Transverse colon (tissue), 4 donors: ENCODE measurements at regions not wholly inside any gene's neighbourhood (a gene's known extent, or its start where the extent isn't known, plus 50 kb on each side); places are given as distances from the start of the nearest gene placed in this dataset.

Experiments
- DNase-seq: peaks from one replicate; pipeline ENCODE4 v3.0.0-alpha.2; 2019
- H3K27ac ChIP-seq, 4 donors: fragments of 200-600 bp; sonication (generic); 2 replicates each; pipeline ENCODE4 v1.5.1; 2016 to 2018; ENCODE audit warnings: inconsistent platforms in 4 of 4
- H3K27me3 ChIP-seq: fragments of 200-600 bp; sonication (generic); 2 replicates; pipeline ENCODE4 v1.5.1; 2017; ENCODE audit warnings: inconsistent platforms
- H3K36me3 ChIP-seq, 4 donors: fragments of 200-600 bp; sonication (generic); 2 replicates each; pipeline ENCODE4 v1.5.1; 2017 to 2019; ENCODE audit warnings: inconsistent platforms in 4 of 4
- H3K4me1 ChIP-seq, 4 donors: fragments of 200-600 bp; sonication (generic); 2 replicates each; pipeline ENCODE4 v1.5.1; 2017 to 2020; ENCODE audit warnings: inconsistent platforms in 4 of 4
- H3K4me3 ChIP-seq, 4 donors: fragments of 200-600 bp; sonication (generic); 1 replicate in 1 of 4; 2 replicates in 3 of 4; pipeline versions ENCODE4 v1.5.1 to v1.6.1; 2017 to 2019; ENCODE audit warnings: inconsistent platforms in 4 of 4
- H3K9me3 ChIP-seq, 2 donors: fragments of 200-600 bp; sonication (generic); 2 replicates each; pipeline ENCODE4 v1.5.1; 2017 to 2019; ENCODE audit warnings: inconsistent platforms in 2 of 2
- EP300 ChIP-seq: sonication (generic); formaldehyde crosslinking; IDR thresholded peaks from one replicate; pipeline ENCODE4 v1.6.1; 2017; ENCODE audit warnings: antibody characterized with exemption, low read depth
- POLR2A ChIP-seq: fragments of 450-650 bp; IDR thresholded peaks from one replicate; pipeline ENCODE4 v1.6.1; 2016; ENCODE audit warnings: antibody characterized with exemption, mild to moderate bottlenecking, moderate library complexity
- POLR2AphosphoS5 ChIP-seq, 3 donors: sonication (generic); formaldehyde crosslinking; IDR thresholded peaks; one replicate each; pipeline ENCODE4 v1.6.1; 2016; ENCODE audit warnings: antibody characterized with exemption in 3 of 3
- WGBS, 2 donors: methylation state at CpG; one replicate each; pipeline ENCODE4 v1.1.5; 2018; ENCODE audit warnings: low coverage in 1 of 2; 5-methylcytosine and 5-hydroxymethylcytosine counted together
- in situ Hi-C, 4 donors: fragments of 200-750 bp; cut with MboI; loops; one replicate each; pipeline versions ENCODE4 v1.15.0 to v1.15.1; 2017; ENCODE audit warnings: low sequenced_read_pairs in 3 of 4, low pct_ligation_motif_present in 1 of 4, low pct_unique_long_range_greater_than_20kb in 1 of 4
- intact Hi-C: fragments of 100-400 bp; cut with DNase I; formaldehyde crosslinking; loops from one replicate; pipeline ENCODE4 v1.15.1; 2023; ENCODE audit warnings: low total_unique reads
- TF ChIP-seq, protein P1 (sequence below), 5 experiments: fragments of 200-600 bp in 3 of 5; fragments of 450-650 bp in 2 of 5; sonication (generic) in 3 of 5; IDR thresholded peaks; 1 replicate in 2 of 5; 2 replicates in 3 of 5; pipeline ENCODE4 v1.5.1; 2016 to 2017; ENCODE audit warnings: antibody characterized with exemption in 5 of 5, inconsistent platforms in 3 of 5, mild to moderate bottlenecking in 2 of 5, moderate library complexity in 1 of 5

DNA sequence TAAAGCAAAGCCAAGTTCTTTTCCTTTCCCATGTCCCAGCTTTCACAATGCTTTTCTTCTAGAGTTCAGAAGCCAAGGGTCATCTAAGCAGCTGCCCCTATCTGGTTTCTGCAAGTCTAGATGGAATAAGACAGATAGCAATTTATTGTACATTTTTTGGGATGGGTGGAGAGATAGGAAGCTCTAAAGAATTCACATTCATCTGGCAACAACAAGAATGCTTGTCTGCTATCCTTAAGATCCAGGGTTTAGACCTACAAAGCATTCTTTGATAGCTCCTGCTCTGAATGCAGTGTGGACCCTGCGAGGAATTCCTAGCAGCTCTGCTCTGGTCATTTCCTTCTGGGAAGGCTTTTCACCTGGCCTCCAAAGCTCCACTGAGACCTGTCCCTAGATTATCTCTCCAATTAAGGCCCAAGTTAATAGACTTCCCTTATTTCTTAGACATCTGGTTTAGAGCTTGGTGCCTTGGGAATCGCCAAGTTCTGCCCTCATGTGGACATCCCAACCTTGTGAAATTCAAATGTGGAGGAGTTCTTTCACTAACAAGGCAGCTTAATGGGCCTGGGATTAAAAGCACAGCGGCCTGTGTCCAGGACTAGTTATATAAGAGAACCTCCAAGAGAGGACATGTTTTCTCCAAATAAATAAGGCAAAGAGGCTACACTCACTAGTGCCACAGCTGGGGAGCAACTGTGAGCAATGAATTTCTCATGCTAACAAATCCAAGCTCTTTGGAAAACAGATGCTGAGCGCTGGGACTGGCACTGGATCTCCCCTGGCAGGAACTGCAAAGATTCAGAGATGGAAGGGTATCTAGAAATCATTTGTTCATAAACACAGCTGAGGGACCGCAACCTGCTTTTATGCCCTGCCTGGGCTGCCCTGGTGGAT is 384.5 kb upstream of the DDHD1 start:
- in situ Hi-C loops (loop anchor here (10.0 to 25.0 kb wide), 3 partner anchors 650 to 800 kb away; no protein-coding TSS in a partner anchor), intact Hi-C loops (loop anchor here (10.0 kb wide), 1 partner anchor 797 kb away; no protein-coding TSS in a partner anchor)
- TF ChIP-seq EP300 (no peak), POLR2AphosphoS5 (IDR thresholded peaks at IDR 0.05) (no peak), POLR2A (no peak)
- TF ChIP-seq, protein P1, sequence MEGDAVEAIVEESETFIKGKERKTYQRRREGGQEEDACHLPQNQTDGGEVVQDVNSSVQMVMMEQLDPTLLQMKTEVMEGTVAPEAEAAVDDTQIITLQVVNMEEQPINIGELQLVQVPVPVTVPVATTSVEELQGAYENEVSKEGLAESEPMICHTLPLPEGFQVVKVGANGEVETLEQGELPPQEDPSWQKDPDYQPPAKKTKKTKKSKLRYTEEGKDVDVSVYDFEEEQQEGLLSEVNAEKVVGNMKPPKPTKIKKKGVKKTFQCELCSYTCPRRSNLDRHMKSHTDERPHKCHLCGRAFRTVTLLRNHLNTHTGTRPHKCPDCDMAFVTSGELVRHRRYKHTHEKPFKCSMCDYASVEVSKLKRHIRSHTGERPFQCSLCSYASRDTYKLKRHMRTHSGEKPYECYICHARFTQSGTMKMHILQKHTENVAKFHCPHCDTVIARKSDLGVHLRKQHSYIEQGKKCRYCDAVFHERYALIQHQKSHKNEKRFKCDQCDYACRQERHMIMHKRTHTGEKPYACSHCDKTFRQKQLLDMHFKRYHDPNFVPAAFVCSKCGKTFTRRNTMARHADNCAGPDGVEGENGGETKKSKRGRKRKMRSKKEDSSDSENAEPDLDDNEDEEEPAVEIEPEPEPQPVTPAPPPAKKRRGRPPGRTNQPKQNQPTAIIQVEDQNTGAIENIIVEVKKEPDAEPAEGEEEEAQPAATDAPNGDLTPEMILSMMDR (IDR thresholded peaks at IDR 0.05), result no peak
- Histone ChIP-seq H3K36me3 (no peaks in the 10 kb centered on the region), H3K27me3 (no peaks in the 10 kb centered on the region), H3K27ac (peak overlapping the region; percentile 61 to 77 (median 63)), H3K4me1 (peaks cover 0 to 34% (median 7%) of the 10 kb centered on the region in 4 donors), H3K9me3 (no peaks in the 10 kb centered on the region), H3K4me3 (no peak overlapping the region)
- 67 to 71% methylated on average over 4 to 5 of the region's 5 CpGs for WGBS, 2 donors
- peak; percentile 14 for DNase-seq

DNA sequence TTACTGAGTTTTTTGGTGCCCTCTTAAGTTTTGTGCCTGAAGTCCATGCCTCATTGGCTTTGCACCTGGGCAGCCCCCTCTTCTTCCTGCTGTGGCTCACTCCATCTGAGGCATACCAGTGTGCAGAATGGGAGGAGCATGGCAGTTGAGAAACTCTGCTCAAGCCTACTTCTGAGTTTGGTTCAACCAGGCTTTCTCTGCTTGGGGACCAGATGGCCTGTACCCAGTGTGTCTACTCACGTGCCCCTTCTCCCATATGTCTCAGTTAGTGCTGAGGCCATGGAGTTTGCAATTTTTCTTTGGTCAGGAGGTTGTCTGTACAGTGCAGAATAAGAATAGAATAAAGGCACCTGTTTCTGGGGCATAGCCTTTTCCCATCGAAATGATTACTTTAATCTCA is 383.3 kb upstream of the DDHD1 start:
- H3K36me3 ChIP-seq, result no peaks in the 10 kb centered on the region
- H3K27ac ChIP-seq, result peak overlapping the region in 1 of 4 donors; percentile 8
- no peak overlapping the region for H3K4me3 ChIP-seq
- no peak for TF ChIP-seq EP300
- no peak for TF ChIP-seq POLR2AphosphoS5 (IDR thresholded peaks at IDR 0.05)
- no peak for TF ChIP-seq POLR2A
- TF ChIP-seq, protein P1 (IDR thresholded peaks at IDR 0.05), result no peak
- no peak for DNase-seq
- in situ Hi-C loops (loop anchor here (10.0 to 25.0 kb wide), 3 partner anchors 651 to 801 kb away; no protein-coding TSS in a partner anchor), intact Hi-C loops (loop anchor here (10.0 kb wide), 1 partner anchor 798 kb away; no protein-coding TSS in a partner anchor)
- H3K9me3 ChIP-seq, result no peaks in the 10 kb centered on the region
- peaks cover 0 to 33% (median 7%) of the 10 kb centered on the region in 4 donors for H3K4me1 ChIP-seq
- 84 to 90% methylated on average over 1 to 2 of the region's 2 CpGs for WGBS, 2 donors
- no peaks in the 10 kb centered on the region for H3K27me3 ChIP-seq

DNA sequence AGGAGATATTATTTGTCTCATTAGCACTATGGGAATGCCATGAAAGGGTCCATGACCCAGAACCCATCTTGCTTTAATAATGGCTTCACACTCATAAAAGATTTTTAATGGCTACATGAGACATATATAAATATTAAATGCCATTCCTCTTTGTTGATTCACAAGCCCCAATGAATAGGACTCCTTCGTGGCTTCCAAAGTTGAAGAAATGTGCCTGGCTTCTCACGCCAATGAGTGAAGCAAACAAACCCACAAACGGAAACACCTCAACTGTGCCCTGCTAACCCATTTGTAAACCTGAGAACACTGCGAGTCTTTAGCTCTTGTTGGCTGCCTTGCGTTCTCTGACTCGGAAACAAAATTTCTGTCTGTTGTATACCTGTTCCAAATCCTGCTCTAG is 381.7 kb upstream of the DDHD1 start:
- intact Hi-C loops, result loop anchor here (10.0 kb wide), 1 partner anchor 800 kb away; no protein-coding TSS in a partner anchor
- Histone ChIP-seq H3K27me3 (no peaks in the 10 kb centered on the region), H3K9me3 (no peaks in the 10 kb centered on the region), H3K4me1 (peaks cover 0 to 25% (median 5%) of the 10 kb centered on the region in 4 donors), H3K36me3 (no peaks in the 10 kb centered on the region), H3K4me3 (no peak overlapping the region), H3K27ac (no peak overlapping the region)
- DNase-seq, result no peak
- 59 to 75% methylated on average over 5 to 6 of the region's 6 CpGs for WGBS, 2 donors
- TF ChIP-seq, protein P1 (IDR thresholded peaks at IDR 0.05), result no peak
- in situ Hi-C loops, result loop anchor here (10.0 to 25.0 kb wide), 3 partner anchors 652 to 802 kb away; no protein-coding TSS in a partner anchor

DNA sequence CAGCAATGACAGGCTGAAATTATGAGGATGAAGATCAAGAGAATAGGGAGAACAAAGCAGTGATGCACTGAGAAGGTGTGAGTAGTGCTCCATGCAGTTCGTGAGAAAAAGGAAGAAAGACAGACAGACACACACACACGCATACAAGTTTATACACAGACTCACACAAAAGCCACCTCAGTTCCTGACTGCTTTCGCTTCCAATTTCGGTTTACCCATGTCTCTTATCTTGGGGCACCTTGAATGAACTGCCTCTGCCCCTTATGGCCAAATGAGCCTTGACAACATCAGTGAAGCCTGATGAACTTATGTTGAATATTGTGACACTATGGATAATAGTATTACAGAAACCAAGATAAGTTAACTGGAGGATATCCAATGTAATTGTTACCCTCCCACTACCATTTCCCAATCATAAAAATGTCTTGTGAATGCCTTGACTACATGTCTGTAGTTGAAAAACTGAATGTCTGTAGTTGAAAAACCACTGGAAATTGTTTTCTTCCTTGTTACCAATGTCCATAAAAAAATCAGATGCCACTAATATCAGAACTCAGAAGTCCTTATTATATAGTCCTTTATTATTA is 380.4 kb upstream of the DDHD1 start:
- DNase-seq, result no peak
- no peak overlapping the region for H3K4me3 ChIP-seq
- H3K9me3 ChIP-seq, result no peaks in the 10 kb centered on the region
- in situ Hi-C loops (loop anchor here (10.0 to 25.0 kb wide), 3 partner anchors 654 to 804 kb away; no protein-coding TSS in a partner anchor), intact Hi-C loops (loop anchor here (10.0 kb wide), 1 partner anchor 801 kb away; no protein-coding TSS in a partner anchor)
- H3K27me3 ChIP-seq, result no peaks in the 10 kb centered on the region
- 63% methylated on average over 3 to 4 of the region's 4 CpGs for WGBS, 2 donors
- H3K36me3 ChIP-seq, result no peaks in the 10 kb centered on the region
- no peak overlapping the region for H3K27ac ChIP-seq
- peaks cover 0 to 15% (median 3%) of the 10 kb centered on the region in 4 donors for H3K4me1 ChIP-seq
- TF ChIP-seq, protein P1 (IDR thresholded peaks at IDR 0.05), result no peak
- no peak for TF ChIP-seq POLR2AphosphoS5 (IDR thresholded peaks at IDR 0.05)
- no peak for TF ChIP-seq EP300
- TF ChIP-seq POLR2A, result no peak
